Ovary (tissue), 3 donors: ENCODE measurements at regions not wholly inside any gene's neighbourhood (a gene's known extent, or its start where the extent isn't known, plus 50 kb on each side); places are given as distances from the start of the nearest gene placed in this dataset.

Source experiments
- CTCF ChIP-seq, 3 donors: fragments of 450-650 bp in 2 of 3; fragments of 200-600 bp in 1 of 3; IDR thresholded peaks; one replicate each; pipeline versions ENCODE4 v1.5.1 to v1.8.0; 2016 to 2022; ENCODE audit warnings: antibody characterized with exemption in 3 of 3, mild to moderate bottlenecking in 1 of 3
- EP300 ChIP-seq: sonication (generic); formaldehyde crosslinking; IDR thresholded peaks from one replicate; pipeline ENCODE4 v1.6.1; 2017; ENCODE audit warnings: antibody characterized with exemption
- POLR2A ChIP-seq: fragments of 450-650 bp; IDR thresholded peaks from one replicate; pipeline ENCODE4 v1.6.1; 2017; ENCODE audit warnings: antibody characterized with exemption, mild to moderate bottlenecking, moderate library complexity
- donor health status: DM: no; HTN: no; CAD: no.

- no peak for TF ChIP-seq POLR2A
- TF ChIP-seq CTCF (IDR thresholded peaks at IDR 0.05) = no peak
- no peak for TF ChIP-seq EP300
Measured at GRCh38 chr1:201596101-201596868, 57.4 kb downstream of the NAV1 start.
